Astrocyte (in vitro differentiated cells and primary cell): ENCODE measurements at regions not wholly inside any gene's neighbourhood (a gene's known extent, or its start where the extent isn't known, plus 50 kb on each side); places are given as distances from the start of the nearest gene placed in this dataset.

Experiments used
- EZH2 ChIP-seq: IDR thresholded peaks from 2 replicates; pipeline ENCODE4 v1.6.1; 2012; ENCODE audit warnings: mild to moderate bottlenecking, low read length, inconsistent platforms; ENCODE audit not compliant: insufficient read depth
- TF ChIP-seq, protein P1 (sequence below): IDR thresholded peaks from 2 replicates; pipeline ENCODE4 v1.5.1; 2011; ENCODE audit warnings: low read depth, mild to moderate bottlenecking, inconsistent platforms, low read length, moderate library complexity; ENCODE audit not compliant: insufficient read depth

DNA sequence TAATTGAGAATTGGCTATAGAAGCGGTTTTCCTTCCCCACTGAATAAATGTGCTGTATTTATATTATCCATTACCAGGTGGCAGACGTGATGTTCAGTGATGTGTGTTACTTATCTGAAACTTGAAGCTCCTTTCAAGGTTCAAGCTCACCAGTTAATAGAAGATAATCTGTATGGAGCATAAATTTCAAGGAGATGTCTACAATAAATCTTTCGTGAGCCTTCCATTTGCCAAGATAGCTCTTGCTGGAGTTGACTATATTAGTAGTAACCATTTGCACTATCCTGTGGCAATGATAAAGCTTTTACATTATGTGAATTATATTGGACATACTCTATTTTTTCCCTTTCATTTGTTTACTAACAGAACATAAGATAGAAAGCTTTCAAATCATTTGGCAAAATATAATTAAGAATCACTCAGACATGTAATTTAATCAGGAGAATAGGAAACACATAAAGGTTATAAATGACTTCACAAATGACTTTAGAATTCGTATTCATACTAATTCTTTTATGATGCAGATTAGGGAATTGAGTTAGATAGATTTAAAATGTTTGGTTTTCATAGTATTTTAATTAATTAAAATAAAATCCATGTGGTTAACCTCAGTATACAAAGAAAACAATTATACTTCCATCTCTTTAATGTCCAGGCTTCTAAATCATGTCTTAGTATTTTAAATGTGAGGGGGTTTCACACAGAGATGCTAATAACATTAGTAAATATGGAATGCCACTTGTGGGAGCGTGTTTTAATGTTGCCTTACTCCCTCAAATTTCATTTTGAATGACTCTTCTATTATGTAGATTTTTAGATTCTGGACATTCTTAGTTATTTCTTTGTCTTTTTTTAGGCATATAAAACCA, 664.4 kb upstream of the CDH8 start:
- TF ChIP-seq, protein P1, sequence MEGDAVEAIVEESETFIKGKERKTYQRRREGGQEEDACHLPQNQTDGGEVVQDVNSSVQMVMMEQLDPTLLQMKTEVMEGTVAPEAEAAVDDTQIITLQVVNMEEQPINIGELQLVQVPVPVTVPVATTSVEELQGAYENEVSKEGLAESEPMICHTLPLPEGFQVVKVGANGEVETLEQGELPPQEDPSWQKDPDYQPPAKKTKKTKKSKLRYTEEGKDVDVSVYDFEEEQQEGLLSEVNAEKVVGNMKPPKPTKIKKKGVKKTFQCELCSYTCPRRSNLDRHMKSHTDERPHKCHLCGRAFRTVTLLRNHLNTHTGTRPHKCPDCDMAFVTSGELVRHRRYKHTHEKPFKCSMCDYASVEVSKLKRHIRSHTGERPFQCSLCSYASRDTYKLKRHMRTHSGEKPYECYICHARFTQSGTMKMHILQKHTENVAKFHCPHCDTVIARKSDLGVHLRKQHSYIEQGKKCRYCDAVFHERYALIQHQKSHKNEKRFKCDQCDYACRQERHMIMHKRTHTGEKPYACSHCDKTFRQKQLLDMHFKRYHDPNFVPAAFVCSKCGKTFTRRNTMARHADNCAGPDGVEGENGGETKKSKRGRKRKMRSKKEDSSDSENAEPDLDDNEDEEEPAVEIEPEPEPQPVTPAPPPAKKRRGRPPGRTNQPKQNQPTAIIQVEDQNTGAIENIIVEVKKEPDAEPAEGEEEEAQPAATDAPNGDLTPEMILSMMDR, result no peak
- TF ChIP-seq EZH2, result no peak
